Brain microvascular endothelial cell (primary cell): ENCODE measurements at regions not wholly inside any gene's neighbourhood (a gene's known extent, or its start where the extent isn't known, plus 50 kb on each side); places are given as distances from the start of the nearest gene placed in this dataset.
A peak's percentile ranks its signal among the peaks of the same experiment; 100 is the strongest.

Experiments used
- DNase-seq: peaks from one replicate; pipeline ENCODE4 v3.0.0-alpha.2; 2020
- H3K27ac ChIP-seq: fragments of 250-450 bp; sonication (Bioruptor Pico); 2 replicates; pipeline ENCODE4 v1.5.1; 2020; ENCODE audit warnings: mild to moderate bottlenecking, moderate library complexity
- H3K27me3 ChIP-seq: fragments of 250-450 bp; sonication (Bioruptor Pico); replicated peaks from 2 replicates; pipeline ENCODE4 v1.5.1; 2020; ENCODE audit warnings: mild to moderate bottlenecking
- H3K36me3 ChIP-seq: fragments of 250-450 bp; sonication (Bioruptor Pico); replicated peaks from 2 replicates; pipeline ENCODE4 v1.5.1; 2020; ENCODE audit warnings: mild to moderate bottlenecking
- H3K4me3 ChIP-seq: 2 replicates; pipeline ENCODE4 v1.5.1; 2011; ENCODE audit warnings: low read depth, mild to moderate bottlenecking, control low read depth, low read length, moderate library complexity
- in situ Hi-C: cut with HindIII; loops from 2 replicates; pipeline ENCODE4 v1.10.0; 2017; ENCODE audit warnings: low sequenced_read_pairs, low pct_ligation_motif_present
- TF ChIP-seq, protein P1 (sequence below): IDR thresholded peaks from 2 replicates; pipeline ENCODE4 v1.5.1; 2011; ENCODE audit warnings: low read depth, mild to moderate bottlenecking, moderate library complexity, low read length, control low read depth, inconsistent platforms; ENCODE audit errors: missing control alignments

DNA sequence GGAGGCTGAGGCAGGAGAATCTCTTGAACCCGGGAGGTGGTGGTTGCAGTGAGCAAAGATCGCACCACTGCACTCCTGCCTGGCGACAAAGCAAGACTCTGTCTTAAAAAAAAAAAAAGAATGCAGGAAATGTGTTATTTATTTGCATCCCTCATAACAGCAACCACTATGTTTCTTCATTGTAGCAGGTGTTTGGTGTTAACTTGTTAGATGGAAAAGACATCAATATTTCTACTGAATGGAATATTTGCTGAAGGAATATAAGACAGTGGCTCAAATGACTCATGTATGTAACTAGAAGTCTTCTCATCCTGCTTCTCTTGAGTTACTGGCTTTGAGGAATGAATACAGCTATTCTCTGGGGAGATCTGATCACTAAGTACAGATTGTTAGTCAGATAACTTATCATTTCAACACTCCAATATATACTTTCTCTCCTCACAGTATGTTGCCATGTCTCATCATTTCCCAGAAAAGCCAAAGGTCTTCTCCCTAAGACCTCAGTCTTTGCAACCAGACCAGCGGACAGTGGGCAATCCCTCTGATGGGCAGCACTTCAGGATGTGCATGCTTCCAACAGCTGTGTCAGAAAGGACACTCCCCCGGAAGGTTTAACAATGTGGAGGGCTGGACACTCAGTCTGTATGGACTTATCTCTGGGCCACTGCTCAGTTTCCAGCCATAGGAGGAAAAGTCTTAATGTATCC, 104.4 kb upstream of the STK17B start:
- in situ Hi-C loops = loop anchor here (25.0 kb wide), 1 partner anchor 188 kb away; no protein-coding TSS in a partner anchor
- Histone ChIP-seq H3K36me3 (no peaks in the 10 kb centered on the region), H3K27me3 (no peaks in the 10 kb centered on the region), H3K27ac (peak overlapping the region; percentile 61), H3K4me3 (no peak overlapping the region)
- TF ChIP-seq, protein P1, sequence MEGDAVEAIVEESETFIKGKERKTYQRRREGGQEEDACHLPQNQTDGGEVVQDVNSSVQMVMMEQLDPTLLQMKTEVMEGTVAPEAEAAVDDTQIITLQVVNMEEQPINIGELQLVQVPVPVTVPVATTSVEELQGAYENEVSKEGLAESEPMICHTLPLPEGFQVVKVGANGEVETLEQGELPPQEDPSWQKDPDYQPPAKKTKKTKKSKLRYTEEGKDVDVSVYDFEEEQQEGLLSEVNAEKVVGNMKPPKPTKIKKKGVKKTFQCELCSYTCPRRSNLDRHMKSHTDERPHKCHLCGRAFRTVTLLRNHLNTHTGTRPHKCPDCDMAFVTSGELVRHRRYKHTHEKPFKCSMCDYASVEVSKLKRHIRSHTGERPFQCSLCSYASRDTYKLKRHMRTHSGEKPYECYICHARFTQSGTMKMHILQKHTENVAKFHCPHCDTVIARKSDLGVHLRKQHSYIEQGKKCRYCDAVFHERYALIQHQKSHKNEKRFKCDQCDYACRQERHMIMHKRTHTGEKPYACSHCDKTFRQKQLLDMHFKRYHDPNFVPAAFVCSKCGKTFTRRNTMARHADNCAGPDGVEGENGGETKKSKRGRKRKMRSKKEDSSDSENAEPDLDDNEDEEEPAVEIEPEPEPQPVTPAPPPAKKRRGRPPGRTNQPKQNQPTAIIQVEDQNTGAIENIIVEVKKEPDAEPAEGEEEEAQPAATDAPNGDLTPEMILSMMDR = no peak
- DNase-seq = peak; percentile 60

DNA sequence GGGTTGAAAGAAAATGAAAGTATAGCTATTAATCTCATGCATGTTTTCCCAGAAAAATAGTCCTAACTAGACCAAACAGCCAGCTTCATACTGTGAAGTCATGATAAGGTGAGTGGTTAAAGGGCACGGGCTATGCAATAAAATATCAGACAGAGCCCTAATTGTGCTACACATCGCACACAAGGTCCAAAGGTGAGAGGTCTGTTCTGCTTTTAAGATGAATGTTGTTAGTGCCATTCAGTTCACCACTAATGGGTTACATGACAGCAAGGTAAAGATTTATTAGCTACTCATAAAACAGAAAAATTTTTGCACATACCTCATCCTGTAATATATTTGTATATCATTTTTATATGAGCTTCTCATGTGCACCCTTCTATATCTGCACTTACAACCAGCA, 105.0 kb upstream of the STK17B start:
- no peak for DNase-seq
- TF ChIP-seq, protein P1 = no peak
- no peaks in the 10 kb centered on the region for H3K27me3 ChIP-seq
- no peaks in the 10 kb centered on the region for H3K36me3 ChIP-seq
- in situ Hi-C loops = loop anchor here (25.0 kb wide), 1 partner anchor 189 kb away; no protein-coding TSS in a partner anchor
- H3K27ac ChIP-seq = peak overlapping the region; percentile 61
- H3K4me3 ChIP-seq = no peak overlapping the region

DNA sequence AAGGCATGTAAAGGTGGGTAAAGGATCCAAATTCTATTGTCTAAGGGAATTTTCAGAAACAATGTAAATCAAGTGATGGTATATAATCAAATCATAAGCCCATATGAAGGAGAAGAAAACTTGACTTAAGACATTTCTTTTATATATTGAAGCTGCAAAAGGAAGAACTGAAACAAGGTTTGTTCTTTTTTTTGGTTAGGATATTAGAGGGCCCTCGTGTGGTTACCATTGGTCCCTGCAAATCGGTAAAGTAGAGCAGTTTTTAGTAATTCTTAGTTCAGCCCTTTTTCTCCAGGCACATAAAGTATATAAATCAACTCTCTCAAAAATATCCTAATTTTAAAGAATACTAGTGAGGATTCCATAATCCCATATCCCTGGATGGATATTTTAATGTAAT, 105.6 kb upstream of the STK17B start:
- TF ChIP-seq, protein P1 = peak; percentile 68
- H3K27me3 ChIP-seq = no peaks in the 10 kb centered on the region
- no peak overlapping the region for H3K4me3 ChIP-seq
- no peaks in the 10 kb centered on the region for H3K36me3 ChIP-seq
- peak overlapping the region; percentile 39 for H3K27ac ChIP-seq
- DNase-seq = no peak
- in situ Hi-C loops = loop anchor here (25.0 kb wide), 1 partner anchor 190 kb away; no protein-coding TSS in a partner anchor

DNA sequence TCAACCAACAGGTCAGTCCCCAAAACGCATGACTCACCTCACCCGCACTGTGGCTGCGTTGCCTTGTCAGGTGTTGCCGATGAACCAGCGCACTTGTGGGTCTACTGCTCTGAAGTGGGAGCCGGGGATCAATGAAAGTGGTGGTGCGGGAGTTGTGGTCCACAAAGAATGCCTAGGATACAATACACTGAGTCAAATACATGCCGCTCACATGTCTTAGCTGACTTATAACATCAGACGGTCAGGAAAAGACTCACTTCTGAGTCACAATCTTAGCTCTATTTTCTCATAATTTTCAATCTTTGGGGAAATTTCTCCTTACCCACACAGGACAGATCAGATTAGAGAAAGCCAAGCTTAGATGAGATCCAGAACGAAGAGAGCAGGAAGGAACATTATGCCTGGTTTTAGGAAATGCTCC, 107.1 kb upstream of the STK17B start:
- peak; percentile 90 for DNase-seq
- in situ Hi-C loops = loop anchor here (25.0 kb wide), 1 partner anchor 191 kb away; no protein-coding TSS in a partner anchor
- Histone ChIP-seq H3K27ac (peak overlapping the region; percentile 87), H3K4me3 (peak overlapping the region; percentile 49), H3K27me3 (no peaks in the 10 kb centered on the region), H3K36me3 (no peaks in the 10 kb centered on the region)
- TF ChIP-seq, protein P1 = no peak

DNA sequence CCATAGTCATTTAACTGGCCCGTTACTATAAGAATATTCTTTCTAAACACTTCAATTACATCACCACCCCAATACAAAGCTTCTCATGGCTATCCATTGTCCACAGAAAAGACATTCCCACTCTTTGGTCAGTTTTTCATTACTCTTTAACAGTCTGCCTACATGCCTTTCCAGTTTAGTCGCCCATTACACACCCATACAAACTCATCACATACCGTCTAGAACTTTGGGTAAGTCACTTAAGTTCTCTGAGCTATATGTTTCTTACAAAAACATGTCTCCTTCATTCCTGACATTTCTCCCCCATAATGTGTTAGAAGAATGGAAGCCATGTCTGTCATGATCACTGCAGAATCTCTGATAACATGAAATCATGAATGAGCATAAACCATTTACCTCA, 108.2 kb upstream of the STK17B start:
- H3K27me3 ChIP-seq = no peaks in the 10 kb centered on the region
- peak overlapping the region; percentile 87 for H3K27ac ChIP-seq
- in situ Hi-C loops = loop anchor here (25.0 kb wide), 1 partner anchor 192 kb away; no protein-coding TSS in a partner anchor
- TF ChIP-seq, protein P1 = no peak
- DNase-seq = no peak
- H3K36me3 ChIP-seq = no peaks in the 10 kb centered on the region
- H3K4me3 ChIP-seq = no peak overlapping the region
